HG03175 (cell line): ENCODE measurements at regions not wholly inside any gene's neighbourhood (a gene's known extent, or its start where the extent isn't known, plus 50 kb on each side); places are given as distances from the start of the nearest gene placed in this dataset.
"Not testable (repeated sequence)": the region's sequence is repeated elsewhere in the genome, so short reads cannot be mapped to it uniquely, and the experiment has no call there.

Experiments used
- ATAC-seq: cut with Tn5 transposase; IDR thresholded peaks from one replicate; pipeline ENCODE4 v1.9.1; 2021; ENCODE audit warnings: mild to moderate bottlenecking, moderate library complexity; ENCODE audit not compliant: unreplicated experiment

DNA sequence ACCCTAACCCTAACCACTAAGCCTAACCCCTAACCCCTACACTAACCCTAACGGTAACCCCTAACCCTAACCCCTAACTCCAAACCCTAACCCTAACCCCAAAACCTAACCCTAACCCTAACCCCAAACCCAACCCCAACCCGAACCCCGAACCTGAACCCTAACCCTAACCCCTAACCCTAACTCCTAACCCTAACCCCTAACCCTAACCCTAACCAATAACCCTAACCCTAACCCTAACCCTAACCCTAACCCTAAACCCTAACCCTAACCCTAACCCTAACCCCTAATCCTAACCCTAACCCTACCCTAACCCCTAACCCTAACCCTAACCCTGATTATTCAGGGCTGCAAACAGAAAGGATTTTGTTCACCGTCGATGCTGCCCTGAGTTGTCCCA, 144.6 kb upstream of the DUSP22 start:
- not testable (repeated sequence) for ATAC-seq

- peak; percentile 94 for ATAC-seq
Observed at GRCh38 chr6:148051-148984, 144.0 kb upstream of the DUSP22 start.

DNA sequence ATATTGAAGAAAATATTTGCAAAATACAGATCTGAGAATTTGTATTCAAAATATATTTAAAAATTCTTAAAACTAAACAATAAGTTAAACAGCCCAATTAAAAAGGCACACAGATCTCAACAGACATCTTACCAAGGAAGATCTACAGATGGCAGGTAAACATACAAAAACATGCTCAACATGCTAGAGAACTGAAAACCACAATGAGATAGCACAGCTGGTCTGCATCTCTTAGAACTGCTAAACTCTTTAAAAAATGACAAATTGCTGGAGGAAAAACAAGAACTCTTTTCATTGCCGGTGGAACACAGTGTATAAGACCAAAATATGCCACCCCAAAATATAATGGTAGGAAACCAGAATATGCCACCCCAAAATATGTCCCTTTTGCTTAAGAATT, 142.1 kb upstream of the DUSP22 start:
- not testable (repeated sequence) for ATAC-seq

- ATAC-seq: not testable (repeated sequence)
Observed at GRCh38 chr6:152436-152835, 139.9 kb upstream of the DUSP22 start.

DNA sequence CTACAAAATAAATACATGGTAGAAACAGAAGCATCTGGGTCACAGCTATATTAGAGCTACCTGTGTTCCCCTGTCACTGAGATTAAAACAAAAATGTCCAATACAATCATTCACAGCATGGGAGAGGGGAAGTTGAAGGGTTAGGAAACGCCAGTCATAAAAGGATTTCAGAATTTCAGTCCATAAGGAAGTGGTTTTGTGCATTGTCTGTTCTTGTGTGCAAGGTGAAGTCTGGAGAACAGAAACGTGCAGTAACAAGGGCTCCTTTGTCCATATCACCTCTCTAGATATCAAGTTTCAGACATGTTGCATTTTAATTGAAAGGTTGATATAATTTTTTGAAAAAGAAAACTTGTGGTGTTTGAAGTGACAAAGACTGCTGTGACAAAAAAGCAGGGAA, 139.3 kb upstream of the DUSP22 start:
- not testable (repeated sequence) for ATAC-seq

GRCh38 chr6:153867-154266, 138.4 kb upstream of the DUSP22 start:
- not testable (repeated sequence) for ATAC-seq

GRCh38 chr6:154321-155092, 137.8 kb upstream of the DUSP22 start:
- ATAC-seq: not testable (repeated sequence)

GRCh38 chr6:156010-156409, 136.3 kb upstream of the DUSP22 start:
- no peak for ATAC-seq

DNA sequence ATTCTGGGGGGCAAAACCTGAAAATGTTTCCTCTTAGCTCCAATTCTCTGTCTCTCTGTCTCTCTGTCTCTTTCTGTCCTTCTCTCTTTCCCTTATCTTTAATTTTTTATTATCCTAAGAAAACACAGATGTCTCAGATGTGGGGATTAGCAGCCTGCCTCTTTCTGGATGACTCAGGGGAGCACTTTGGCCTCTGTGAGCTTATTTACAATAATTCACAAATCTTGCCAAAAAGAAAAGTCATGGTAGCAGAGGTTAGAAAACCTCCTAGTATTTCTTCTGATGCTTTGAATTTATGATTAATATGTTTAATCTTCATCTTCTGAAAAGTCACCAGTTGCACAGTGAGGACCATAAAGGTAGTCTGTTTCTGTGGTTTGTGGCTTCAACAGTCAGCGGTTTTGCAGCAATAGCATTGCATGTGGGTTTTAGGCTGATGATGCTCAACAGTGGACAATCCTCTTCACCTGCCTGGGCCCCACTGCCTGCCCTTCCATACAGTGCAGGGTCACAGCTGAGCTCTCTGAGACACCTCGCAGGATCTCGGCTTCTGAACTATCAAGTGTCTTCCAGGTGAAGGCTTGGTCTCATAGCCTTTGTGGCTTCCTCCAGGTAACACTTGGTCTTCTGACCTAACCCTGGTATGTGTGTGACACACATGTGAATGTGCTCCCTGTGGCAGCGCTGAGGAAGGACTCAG, 135.7 kb upstream of the DUSP22 start:
- ATAC-seq: not testable (repeated sequence)

- not testable (repeated sequence) for ATAC-seq
Observed at GRCh38 chr6:157176-157575, 135.1 kb upstream of the DUSP22 start.

DNA sequence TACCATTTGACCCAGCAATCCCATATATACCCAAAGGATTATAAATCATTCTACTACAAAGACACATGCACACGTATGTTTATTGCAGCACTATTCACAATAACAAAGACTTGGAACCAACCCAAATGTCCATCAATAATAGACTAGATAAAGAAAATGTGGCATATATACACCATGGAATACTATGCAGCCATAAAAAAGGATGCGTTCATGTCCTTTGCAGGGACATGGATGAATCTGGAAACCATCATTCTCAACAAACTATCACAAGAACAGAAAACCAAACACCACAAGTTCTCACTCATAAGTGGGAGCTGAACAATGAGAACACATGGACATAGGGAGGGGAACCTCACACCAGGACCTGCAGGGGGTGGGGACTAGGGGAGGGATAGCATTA, 130.6 kb upstream of the DUSP22 start:
- ATAC-seq: not testable (repeated sequence)

DNA sequence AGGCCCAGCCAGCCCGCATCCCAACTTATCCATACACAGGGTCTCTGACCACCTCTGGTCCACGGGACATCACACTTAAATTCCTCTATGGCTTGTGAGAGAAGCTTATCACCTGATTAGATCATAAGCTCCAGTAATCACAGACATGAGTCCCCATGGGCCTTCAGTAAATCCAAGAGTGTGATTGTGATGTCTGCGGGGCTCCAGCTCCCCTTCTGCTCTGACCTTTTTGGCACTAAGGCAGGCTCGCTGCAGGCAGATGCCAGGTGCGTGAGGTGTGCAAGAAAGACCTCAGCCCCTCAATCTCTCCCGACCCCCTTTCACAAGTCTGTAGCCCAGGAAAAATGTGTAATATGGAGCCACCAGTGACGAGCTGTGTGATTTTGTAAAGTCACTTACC, 127.6 kb upstream of the DUSP22 start:
- ATAC-seq: no peak

DNA sequence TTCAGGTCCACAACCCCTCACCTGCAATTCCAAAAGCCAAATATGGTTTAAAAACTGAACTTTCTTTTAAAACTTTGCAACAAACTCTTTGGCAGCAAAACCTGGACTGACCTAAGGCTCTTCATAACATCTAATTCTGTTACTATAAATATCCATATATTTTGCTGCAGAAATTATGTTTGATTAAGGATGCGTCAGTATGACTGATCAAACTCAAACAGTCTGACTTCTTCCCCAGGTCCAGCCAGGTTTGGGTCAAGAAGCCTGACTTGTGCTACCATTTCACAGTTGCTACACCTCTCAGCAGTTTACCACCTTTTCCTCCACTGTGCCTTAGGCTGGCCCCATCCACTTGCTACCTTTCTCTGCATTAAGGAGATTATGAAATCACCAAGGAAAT, 127.0 kb upstream of the DUSP22 start:
- no peak for ATAC-seq

GRCh38 chr6:165906-166305, 126.4 kb upstream of the DUSP22 start:
- ATAC-seq: no peak

- ATAC-seq: no peak
Observed at GRCh38 chr6:168865-169455, 123.3 kb upstream of the DUSP22 start.

DNA sequence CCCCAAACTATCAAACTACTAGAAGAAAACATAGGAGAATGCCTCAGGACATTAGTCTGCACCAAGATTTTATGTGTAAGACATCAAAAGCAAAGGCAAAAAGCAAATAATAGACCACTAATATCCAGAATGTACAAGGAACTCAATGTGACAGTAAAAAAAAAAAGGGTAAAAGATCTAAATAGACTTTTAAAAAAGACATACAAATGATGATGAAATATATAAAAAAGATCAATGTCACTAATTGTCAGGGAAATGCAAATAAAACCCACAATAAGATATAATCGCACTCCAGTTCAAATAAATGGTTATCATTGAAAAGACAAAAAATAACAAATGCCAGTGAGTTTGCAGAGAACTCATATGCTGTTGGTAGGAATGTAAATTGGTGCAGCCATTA, 118.3 kb upstream of the DUSP22 start:
- no peak for ATAC-seq

DNA sequence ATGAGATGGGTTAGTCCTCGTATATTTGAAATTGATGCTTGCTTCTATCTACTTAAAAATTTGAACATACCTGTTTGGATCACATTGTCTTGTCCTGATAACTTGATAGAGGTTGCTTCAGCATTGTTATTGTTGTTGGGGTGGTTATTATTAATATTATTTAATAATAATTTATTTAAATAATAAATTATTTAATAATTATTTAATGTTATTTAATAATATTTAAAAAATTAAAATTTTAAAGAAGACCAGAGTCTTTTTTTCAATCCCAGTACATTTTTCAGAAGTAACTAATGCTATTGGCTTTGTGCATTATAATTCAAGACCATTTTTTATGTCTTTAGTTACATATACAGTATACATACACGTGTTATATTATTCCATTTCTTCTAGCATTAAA, 116.6 kb upstream of the DUSP22 start:
- ATAC-seq: no peak

- no peak for ATAC-seq
Observed at GRCh38 chr6:176766-177165, 115.5 kb upstream of the DUSP22 start.

DNA sequence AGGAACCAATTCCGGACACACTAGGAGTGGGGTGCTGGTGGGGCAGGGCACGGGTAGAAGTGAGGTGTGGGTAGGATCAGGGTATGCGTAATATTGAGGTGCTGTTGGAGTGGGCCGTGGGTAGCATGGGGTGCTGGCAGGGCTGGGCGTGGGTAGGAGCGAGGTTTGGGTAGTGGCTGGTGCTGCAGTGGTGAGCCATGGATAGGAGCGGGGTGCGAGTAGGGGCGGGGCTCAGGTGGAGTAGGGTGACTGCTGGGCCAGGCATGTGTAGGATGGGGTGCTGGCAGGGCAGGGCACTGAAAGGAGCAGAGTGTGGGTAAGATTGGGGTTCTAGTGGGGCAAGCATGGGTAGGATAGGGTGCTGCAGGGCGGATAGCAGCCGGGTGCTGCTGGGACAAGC, 114.2 kb upstream of the DUSP22 start:
- ATAC-seq: no peak

DNA sequence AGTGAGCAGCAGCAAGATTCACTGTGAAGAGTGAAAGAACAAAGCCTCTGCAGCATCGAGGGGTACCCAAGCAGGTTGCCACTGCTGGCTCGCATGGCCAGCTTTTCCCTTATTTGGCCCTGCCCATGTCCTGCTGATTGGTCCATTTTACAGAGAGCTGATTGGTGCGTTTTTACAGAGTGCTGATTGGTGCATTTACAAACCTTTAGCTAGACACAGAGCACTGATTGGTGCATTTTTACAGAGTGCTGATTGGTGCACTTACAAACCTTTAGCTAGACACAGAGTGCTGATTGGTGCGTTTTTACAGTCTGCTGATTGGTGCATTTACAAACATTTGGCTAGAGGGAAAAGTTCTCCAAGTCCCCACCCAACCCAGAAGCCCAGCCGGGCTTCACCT, 113.4 kb upstream of the DUSP22 start:
- ATAC-seq: not testable (repeated sequence)
